ENCODE measurements at regions not wholly inside any gene's neighbourhood (a gene's known extent, or its start where the extent isn't known, plus 50 kb on each side); places are given as distances from the start of the nearest gene placed in this dataset.

DNA sequence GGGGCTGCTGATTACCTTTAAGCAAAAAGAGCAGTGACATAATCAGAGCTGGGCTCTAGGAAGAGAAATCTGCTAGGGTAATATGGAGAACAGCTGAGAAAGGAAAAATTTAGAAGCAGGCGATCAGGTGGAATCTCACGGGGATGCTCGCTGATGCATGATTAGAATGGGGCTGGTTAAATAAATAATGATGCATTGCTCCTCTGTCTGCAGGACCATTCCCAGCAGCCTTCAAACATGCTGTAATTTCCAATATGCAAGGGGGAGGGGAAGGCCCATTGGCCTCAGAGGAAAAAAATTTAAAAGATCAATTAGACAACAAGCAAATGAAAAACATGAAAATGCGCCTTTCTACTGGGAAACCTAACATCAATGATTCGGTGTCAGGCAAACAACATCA lies 65.6 kb upstream of the C10orf90 start:
- Histone ChIP-seq H3K9ac (no peak overlapping the region), H3K79me2 (ENCODE audit: insufficient read depth, low read depth) (no peaks in the 10 kb centered on the region), H3K27me3 (ENCODE audit: insufficient read depth, low read depth) (no peaks in the 10 kb centered on the region), H3K4me3 (IDR thresholded peaks at IDR 0.05; ENCODE audit: insufficient read depth, low read depth, low read length) (no peak overlapping the region), H3K4me2 (no peak overlapping the region), H3K36me3 (ENCODE audit: insufficient read depth) (no peaks in the 10 kb centered on the region), H3K4me1 (ENCODE audit: low read depth, poor library complexity, severe bottlenecking) (no peaks in the 10 kb centered on the region), H3K27ac (no peak overlapping the region), H4K20me1 (ENCODE audit: insufficient read depth) (no peaks in the 10 kb centered on the region), H2AFZ (ENCODE audit: low read depth) (no peak overlapping the region)
- TF ChIP-seq CTCF (conservative IDR thresholded peaks at IDR 0.05; ENCODE audit: low read depth, low read length): no peak

DNA sequence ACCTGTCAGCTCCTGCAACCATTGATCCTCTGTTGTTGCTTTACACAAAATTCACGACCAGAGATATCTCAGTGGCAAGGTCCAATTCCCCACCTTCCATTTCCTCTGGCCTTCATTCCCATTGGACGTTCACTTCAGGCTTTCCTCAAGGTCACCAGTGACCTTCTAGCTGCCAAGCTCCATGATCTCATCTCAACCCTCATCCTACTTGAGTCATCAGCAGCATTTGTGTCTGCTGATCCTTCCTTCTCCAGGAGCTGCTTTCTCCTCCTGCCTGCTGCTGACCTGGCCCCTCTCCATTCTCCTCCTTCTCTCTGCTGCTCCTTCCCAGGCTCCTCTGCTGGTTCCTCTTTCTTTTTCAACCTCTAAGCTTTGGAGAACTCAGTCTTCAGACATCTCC lies 66.2 kb upstream of the C10orf90 start:
- Histone ChIP-seq H4K20me1 (ENCODE audit: insufficient read depth) (no peaks in the 10 kb centered on the region), H3K79me2 (ENCODE audit: insufficient read depth, low read depth) (no peaks in the 10 kb centered on the region), H3K27me3 (ENCODE audit: insufficient read depth, low read depth) (no peaks in the 10 kb centered on the region), H3K9ac (no peak overlapping the region), H3K36me3 (ENCODE audit: insufficient read depth) (no peaks in the 10 kb centered on the region), H3K4me3 (IDR thresholded peaks at IDR 0.05; ENCODE audit: insufficient read depth, low read depth, low read length) (no peak overlapping the region), H3K4me2 (no peak overlapping the region), H3K4me1 (ENCODE audit: low read depth, poor library complexity, severe bottlenecking) (no peaks in the 10 kb centered on the region), H3K27ac (no peak overlapping the region), H2AFZ (ENCODE audit: low read depth) (no peak overlapping the region)
- TF ChIP-seq CTCF (conservative IDR thresholded peaks at IDR 0.05; ENCODE audit: low read depth, low read length): no peak

GRCh38 chr10:126738001-126738400 lies 67.5 kb upstream of the C10orf90 start:
- Histone ChIP-seq H3K36me3 (ENCODE audit: insufficient read depth) (no peaks in the 10 kb centered on the region), H3K27me3 (ENCODE audit: insufficient read depth, low read depth) (no peaks in the 10 kb centered on the region), H4K20me1 (ENCODE audit: insufficient read depth) (no peaks in the 10 kb centered on the region), H3K27ac (no peak overlapping the region), H3K4me3 (IDR thresholded peaks at IDR 0.05; ENCODE audit: insufficient read depth, low read depth, low read length) (no peak overlapping the region), H3K79me2 (ENCODE audit: insufficient read depth, low read depth) (no peaks in the 10 kb centered on the region), H3K4me2 (no peak overlapping the region), H2AFZ (ENCODE audit: low read depth) (no peak overlapping the region), H3K9ac (no peak overlapping the region), H3K4me1 (ENCODE audit: low read depth, poor library complexity, severe bottlenecking) (no peaks in the 10 kb centered on the region)
- no peak for TF ChIP-seq CTCF (conservative IDR thresholded peaks at IDR 0.05; ENCODE audit: low read depth, low read length)

DNA sequence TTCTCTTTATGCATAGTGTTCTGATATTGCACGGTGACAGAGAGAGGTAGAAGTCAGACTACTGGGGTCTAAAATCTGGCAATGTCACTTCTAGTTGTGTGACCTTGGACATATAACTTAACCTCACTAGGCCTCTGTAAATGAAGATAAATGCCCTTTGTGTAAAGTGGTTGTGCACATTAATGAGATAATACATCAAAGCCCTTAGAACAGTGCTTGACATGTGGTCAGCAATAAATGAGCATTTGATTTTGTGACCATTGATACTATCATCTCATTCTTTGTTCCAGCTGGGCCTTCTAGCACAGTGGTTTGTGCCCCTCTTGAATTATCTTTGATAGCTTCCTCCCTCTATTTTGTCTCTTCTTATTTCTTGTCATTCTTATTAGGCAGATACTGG lies 74.1 kb upstream of the C10orf90 start:
- H3K27me3 ChIP-seq (ENCODE audit: insufficient read depth, low read depth): no peaks in the 10 kb centered on the region
- no peak for TF ChIP-seq CTCF (conservative IDR thresholded peaks at IDR 0.05; ENCODE audit: low read depth, low read length)
- no peaks in the 10 kb centered on the region for H3K4me1 ChIP-seq (ENCODE audit: low read depth, poor library complexity, severe bottlenecking)
- no peak overlapping the region for H2AFZ ChIP-seq (ENCODE audit: low read depth)
- no peak overlapping the region for H3K4me2 ChIP-seq
- no peaks in the 10 kb centered on the region for H4K20me1 ChIP-seq (ENCODE audit: insufficient read depth)
- no peaks in the 10 kb centered on the region for H3K79me2 ChIP-seq (ENCODE audit: insufficient read depth, low read depth)
- no peaks in the 10 kb centered on the region for H3K36me3 ChIP-seq (ENCODE audit: insufficient read depth)
- no peak overlapping the region for H3K4me3 ChIP-seq (IDR thresholded peaks at IDR 0.05; ENCODE audit: insufficient read depth, low read depth, low read length)
- no peak overlapping the region for H3K27ac ChIP-seq
- no peak overlapping the region for H3K9ac ChIP-seq

Measured in KMS-11 (cell line).